ENCODE measurements at regions not wholly inside any gene's neighbourhood (a gene's known extent, or its start where the extent isn't known, plus 50 kb on each side); places are given as distances from the start of the nearest gene placed in this dataset.

GRCh38 chr4:67106861-67107460 lies 438.3 kb downstream of the CENPC start:
- no peak for DNase-seq

GRCh38 chr4:67104145-67104544 lies 441.2 kb downstream of the CENPC start:
- no peak for DNase-seq

GRCh38 chr4:67103001-67103747 lies 442.1 kb downstream of the CENPC start:
- DNase-seq = no peak

DNA sequence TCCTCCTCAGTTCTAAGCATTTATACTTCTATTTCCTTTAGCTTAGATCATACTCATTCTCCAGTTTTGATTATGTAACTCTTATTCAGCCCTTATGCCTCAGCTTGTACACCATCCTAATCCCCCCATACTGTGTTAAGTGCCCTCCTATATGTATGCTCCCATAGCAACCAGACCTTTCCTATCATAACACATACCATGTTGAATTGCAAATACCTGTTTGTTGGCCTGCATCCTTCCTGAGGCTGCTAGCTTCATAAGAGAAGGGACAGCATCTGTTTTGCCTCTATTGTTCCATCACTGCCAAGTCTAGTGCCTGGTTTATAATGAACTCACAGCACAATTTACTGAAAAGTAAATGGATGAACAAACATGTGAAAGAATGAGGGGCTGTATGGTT lies 443.7 kb downstream of the CENPC start:
- no peak for DNase-seq

DNA sequence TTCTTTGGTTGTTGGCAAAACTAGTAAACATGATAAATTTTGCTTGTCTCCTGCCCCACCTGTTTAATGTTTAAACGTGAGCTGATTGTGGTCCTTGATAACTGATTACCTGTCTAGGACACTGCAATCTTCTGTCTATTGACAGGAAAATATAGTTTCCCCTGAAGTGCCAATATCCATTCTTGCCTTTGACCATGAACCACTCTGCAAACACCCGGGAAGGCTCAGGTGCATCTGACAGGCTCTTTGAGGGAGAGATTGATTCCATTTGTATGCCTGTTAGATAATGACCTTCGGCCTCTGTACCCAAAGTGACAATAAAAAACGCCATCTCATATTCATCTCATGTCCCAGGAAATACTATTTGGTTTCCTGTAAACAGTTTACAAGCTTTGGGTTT lies 453.0 kb downstream of the CENPC start:
- DNase-seq = no peak

DNA sequence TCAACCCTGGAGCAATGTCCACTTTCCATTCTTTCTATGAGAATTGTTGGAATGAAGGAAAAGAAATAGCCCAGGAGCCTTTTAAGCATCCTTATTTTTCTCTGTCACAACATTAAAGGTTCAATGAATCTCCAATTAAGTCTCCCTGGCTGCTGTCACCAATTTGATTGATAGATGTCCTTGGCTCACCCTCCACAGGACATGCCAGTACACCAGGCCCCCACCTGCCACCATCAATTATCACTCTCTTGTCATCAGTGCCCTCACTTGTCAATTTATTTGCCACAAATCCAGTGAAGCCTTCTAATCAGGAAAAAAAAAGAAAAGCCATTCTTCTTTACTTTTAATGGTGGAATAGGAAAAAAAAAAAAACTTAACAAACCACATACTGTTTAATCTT lies 453.6 kb downstream of the CENPC start:
- no peak for DNase-seq

DNA sequence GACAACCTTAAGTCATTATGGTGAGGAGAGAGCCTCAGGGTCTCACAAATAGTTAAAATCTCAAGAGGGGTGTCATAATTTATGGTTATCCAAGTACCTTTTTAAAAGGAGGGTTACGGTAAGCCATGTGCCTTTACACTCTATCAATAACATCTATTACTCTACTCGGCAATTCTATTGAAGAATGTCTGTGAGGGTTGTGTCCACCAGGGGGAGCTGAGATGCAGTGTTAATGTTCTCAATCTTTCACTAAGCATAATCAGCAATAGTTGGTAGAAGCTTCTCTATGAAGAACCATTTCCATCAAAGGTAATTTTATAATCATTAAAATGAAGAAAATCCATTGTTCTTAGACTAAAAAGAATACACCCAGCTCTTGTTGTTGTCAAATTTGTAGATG lies 457.4 kb downstream of the CENPC start:
- DNase-seq = peak; percentile 65

DNA sequence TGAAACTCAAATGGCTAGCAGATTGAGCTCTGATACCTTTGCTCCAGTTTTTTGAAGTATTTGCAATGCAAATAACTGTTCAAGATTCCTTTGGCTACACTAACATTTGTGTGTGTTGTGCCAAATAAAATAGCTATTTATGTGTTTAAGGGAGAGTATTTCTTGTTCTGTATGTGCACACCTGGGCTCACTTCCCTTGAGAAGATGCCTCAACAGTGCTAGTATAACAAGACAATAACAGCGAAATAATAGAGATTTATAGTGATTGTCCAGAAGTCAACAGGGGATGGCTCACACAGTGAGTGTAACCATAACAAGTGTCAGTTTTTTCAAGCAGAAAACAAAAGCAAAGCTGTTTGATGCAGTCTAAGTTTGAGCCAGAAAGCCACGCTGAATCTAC lies 460.5 kb downstream of the CENPC start:
- no peak for DNase-seq

GRCh38 chr4:67083496-67083895 lies 461.8 kb downstream of the CENPC start:
- no peak for DNase-seq

DNA sequence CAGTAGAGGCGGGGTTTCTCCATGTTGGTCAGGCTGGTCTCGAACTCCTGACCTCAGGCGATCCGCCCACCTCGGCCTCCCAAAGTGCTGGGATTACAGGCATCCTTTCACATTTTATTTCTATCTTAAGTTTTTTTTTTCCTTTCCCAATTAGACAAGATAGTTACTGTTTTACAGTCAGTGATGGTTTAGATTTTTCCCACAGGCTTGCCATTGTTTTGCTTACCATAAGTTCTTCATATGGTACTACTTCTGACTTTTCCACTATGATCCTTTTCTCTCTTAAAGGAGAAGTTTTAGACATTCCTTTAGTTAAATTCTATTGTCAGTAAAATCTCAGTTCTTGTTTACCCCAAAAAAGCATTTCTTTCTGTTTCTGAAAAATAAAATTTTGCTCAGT lies 462.6 kb downstream of the CENPC start:
- DNase-seq = no peak

GRCh38 chr4:67080046-67080557 lies 465.2 kb downstream of the CENPC start:
- no peak for DNase-seq

DNA sequence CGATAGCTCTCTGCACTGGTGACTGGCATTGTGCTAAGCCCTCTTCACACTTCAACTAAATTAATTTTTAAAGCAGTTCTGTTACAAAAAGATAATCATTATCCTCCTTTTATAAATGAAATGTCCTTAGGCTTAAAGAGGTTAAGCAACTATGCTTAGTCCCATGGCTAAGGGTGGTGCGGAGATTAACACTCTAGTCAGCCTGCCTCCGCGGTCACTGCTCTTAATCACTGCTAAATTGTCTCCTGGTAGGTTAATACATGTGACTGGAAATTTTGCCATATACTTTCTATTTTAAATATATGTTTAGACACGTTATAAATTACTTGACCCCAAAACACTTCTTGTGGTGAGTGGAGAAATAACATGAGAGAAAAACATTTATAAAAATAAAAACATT lies 473.7 kb downstream of the CENPC start:
- DNase-seq = no peak

GRCh38 chr4:67055319-67055718 lies 490.0 kb downstream of the CENPC start:
- no peak for DNase-seq

- DNase-seq = no peak
Measured at GRCh38 chr4:67054896-67055295, 490.4 kb downstream of the CENPC start.

DNA sequence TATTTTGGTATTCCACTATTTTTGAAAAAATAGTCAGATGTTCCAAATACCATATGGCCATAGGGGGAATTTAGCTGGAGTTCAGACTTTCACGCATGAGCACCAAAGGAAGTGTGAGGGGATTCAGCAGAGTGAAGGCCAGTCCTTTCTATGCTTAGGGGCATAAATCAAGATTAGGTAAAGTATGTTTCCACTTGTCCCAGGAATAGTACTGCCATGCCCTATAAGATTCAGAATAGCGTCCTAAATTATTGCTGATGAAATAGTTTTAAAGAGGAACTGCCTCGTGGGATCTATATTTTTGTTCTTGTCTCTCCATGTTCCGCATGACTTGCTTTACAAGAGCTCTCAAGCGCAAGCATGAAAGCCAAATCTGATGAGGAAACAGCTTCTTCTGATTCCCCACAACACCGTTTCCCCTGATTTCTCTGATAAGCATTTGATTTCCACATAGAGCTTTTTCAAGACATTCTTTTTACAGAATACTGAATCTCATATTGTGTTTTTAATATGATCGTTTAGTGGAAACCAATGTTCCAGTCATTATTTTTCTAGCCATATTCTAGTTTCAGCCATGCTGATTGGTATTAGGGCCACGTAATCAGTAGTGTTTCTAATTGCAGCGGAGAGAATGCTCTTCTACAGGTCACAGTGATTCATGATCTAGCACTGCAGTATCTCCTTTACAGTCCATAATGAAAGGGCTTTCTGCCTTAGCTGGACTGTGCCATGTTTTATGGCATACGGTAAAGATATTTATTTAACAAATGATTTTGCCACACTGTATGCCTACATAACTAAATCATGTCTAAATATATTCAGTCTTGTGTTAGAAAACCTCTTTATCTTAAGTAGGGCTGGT lies 492.3 kb downstream of the CENPC start:
- DNase-seq = no peak

- DNase-seq = no peak
Measured at GRCh38 chr4:67051000-67051789, 494.1 kb downstream of the CENPC start.

DNA sequence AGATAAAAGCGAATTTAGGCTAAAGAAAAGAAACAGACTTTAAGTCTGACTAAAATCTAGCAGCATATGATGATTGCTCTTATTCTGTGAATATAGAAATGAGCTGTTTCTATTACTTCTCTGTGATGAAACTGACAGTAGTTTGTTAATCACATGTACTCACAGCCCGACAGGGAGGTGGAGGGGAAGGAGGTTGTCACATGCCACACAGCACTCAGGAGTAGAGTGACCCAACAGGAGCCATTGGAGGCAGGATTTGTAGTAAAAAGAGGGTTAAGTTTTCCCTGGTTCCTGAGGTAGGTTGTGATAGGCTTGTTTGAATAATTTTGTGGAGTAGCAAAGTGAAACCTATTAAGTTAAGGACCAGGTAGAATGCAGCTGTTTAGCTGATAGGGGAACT lies 495.9 kb downstream of the CENPC start:
- DNase-seq = no peak

GRCh38 chr4:67048530-67048929 lies 496.8 kb downstream of the CENPC start:
- DNase-seq = no peak

- no peak for DNase-seq
Measured at GRCh38 chr4:67040315-67040714, 505.0 kb downstream of the CENPC start.

DNA sequence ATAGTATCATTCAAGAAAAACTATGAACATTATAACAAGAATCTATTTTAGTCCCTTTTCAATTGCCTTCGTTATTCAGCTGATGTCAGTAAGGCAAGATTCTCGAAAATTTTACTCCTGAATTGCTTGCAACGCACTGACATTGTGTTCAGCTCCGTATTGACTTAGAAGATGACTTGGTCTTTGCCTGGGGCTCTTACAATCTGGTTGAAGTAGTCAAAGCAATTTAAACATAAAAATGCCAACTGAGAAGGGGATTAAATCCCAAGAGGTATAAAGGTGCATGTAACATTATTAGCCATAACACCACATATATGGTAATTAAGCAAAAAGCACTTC lies 507.1 kb downstream of the CENPC start:
- DNase-seq = no peak

- DNase-seq = no peak
Measured at GRCh38 chr4:67037504-67038227, 507.6 kb downstream of the CENPC start.

GRCh38 chr4:67036791-67037190 lies 508.5 kb downstream of the CENPC start:
- DNase-seq = no peak

All from activated CD4-positive, alpha-beta T cell treated with anti-CD3 and anti-CD28 coated beads for 48 hours (primary cell).